ENCODE measurements at regions not wholly inside any gene's neighbourhood (a gene's known extent, or its start where the extent isn't known, plus 50 kb on each side); places are given as distances from the start of the nearest gene placed in this dataset.

DNA sequence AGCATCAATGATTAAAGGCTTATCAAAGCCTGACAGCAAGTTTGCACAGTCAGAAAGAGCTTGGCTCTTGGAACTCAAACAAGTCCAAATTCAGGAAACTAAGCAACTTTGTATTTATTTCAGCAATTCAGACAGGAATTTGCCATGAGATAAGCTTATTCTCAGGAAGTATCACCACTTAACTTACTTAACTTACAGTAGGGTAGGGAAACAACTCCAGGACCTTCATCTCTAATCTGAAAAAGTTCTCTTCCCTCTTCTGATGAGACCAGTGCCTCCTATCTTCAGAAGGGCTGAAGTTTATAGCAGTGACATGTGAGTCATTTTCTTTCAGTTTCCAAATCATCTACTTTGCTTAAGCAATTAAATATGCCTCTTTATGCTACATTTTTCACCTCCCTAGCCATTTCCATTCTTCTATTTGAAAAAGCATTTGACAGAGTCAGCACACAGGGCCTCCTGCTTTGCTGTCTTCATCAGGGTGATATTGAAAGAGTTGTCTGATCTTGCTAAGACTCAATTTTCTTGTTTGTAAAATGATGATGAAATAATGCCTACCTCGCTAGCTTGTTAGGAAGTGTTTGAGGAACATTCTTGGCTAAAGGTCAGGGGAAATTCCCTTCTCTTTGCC lies 389.5 kb downstream of the RND3 start:
- H2AFZ ChIP-seq (ENCODE audit: low read length): no peak overlapping the region

More for the DNA sequence above, 389.5 kb downstream of the RND3 start:
- Histone ChIP-seq H3K4ac (ENCODE audit: low read depth, low read length) (no peak overlapping the region), H3K27ac (ENCODE audit: insufficient read length, low read depth, low read length) (no peak overlapping the region), H4K8ac (replicated peaks; ENCODE audit: insufficient read length, low read depth, low read length) (no peak overlapping the region), H2BK120ac (ENCODE audit: low read depth, low read length, poor library complexity, severe bottlenecking) (no peak overlapping the region), H3K23ac (ENCODE audit: insufficient read length, low read depth, low read length) (no peak overlapping the region), H3K27me3 (ENCODE audit: insufficient read depth, low read length) (no peaks in the 10 kb centered on the region), H3K14ac (ENCODE audit: insufficient read depth, low read length) (no peak overlapping the region), H4K5ac (ENCODE audit: insufficient read length, low read depth, low read length) (no peak overlapping the region), H4K20me1 (ENCODE audit: control insufficient read depth, insufficient read depth, insufficient read length) (no peaks in the 10 kb centered on the region), H2BK5ac (ENCODE audit: insufficient read length, low read length) (no peak overlapping the region), H2BK20ac (ENCODE audit: low read depth, low read length, poor library complexity, severe bottlenecking) (no peak overlapping the region), H3K56ac (ENCODE audit: insufficient read length, low read depth, low read length) (no peak overlapping the region), H4K91ac (ENCODE audit: insufficient read length, low read depth, low read length) (no peak overlapping the region), H3K79me2 (ENCODE audit: insufficient read depth, low read length) (no peaks in the 10 kb centered on the region), H3K18ac (ENCODE audit: insufficient read length, low read depth, low read length) (no peak overlapping the region), H3K4me1 (ENCODE audit: insufficient read depth, low read length) (no peaks in the 10 kb centered on the region), H3K9me3 (ENCODE audit: control insufficient read depth, low read depth, low read length) (no peaks in the 10 kb centered on the region), H3K79me1 (ENCODE audit: insufficient read depth, low read depth, low read length, poor library complexity, severe bottlenecking) (no peaks in the 10 kb centered on the region), H3K23me2 (ENCODE audit: insufficient read length, low read depth, low read length, poor library complexity, severe bottlenecking) (no peaks in the 10 kb centered on the region), H3K9ac (ENCODE audit: extremely low read depth, insufficient read length, low read length) (no peak overlapping the region), H2BK12ac (ENCODE audit: insufficient read length, low read depth, low read length) (no peak overlapping the region), H2BK15ac (ENCODE audit: low read depth, low read length) (no peak overlapping the region), H3T11ph (ENCODE audit: low read length) (no peak overlapping the region), H2AK5ac (ENCODE audit: insufficient read length, low read length) (no peak overlapping the region), H3K4me2 (ENCODE audit: insufficient read depth, insufficient read length, low read length) (no peak overlapping the region)
- H3K27ac Mint-ChIP-seq: no peak overlapping the region
- no peaks in the 10 kb centered on the region for H3K4me1 Mint-ChIP-seq
- no peaks in the 10 kb centered on the region for H3K27me3 Mint-ChIP-seq (ENCODE audit: low read depth)
- H3K9me3 Mint-ChIP-seq: no peaks in the 10 kb centered on the region
- no CpG with 5 or more reads among the region's 1 CpG for WGBS (ENCODE audit: extremely low coverage, insufficient read length, low lambda C conversion rate)
- no peak overlapping the region for H3K4me3 Mint-ChIP-seq
- H3K36me3 Mint-ChIP-seq (ENCODE audit: insufficient read depth in 1 of 3, low read depth in 3 of 3): no peaks in the 10 kb centered on the region
- TF ChIP-seq, protein P1, sequence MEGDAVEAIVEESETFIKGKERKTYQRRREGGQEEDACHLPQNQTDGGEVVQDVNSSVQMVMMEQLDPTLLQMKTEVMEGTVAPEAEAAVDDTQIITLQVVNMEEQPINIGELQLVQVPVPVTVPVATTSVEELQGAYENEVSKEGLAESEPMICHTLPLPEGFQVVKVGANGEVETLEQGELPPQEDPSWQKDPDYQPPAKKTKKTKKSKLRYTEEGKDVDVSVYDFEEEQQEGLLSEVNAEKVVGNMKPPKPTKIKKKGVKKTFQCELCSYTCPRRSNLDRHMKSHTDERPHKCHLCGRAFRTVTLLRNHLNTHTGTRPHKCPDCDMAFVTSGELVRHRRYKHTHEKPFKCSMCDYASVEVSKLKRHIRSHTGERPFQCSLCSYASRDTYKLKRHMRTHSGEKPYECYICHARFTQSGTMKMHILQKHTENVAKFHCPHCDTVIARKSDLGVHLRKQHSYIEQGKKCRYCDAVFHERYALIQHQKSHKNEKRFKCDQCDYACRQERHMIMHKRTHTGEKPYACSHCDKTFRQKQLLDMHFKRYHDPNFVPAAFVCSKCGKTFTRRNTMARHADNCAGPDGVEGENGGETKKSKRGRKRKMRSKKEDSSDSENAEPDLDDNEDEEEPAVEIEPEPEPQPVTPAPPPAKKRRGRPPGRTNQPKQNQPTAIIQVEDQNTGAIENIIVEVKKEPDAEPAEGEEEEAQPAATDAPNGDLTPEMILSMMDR (conservative IDR thresholded peaks at IDR 0.05): no peak
- no peak for DNase-seq
